ENCODE measurements at regions not wholly inside any gene's neighbourhood (a gene's known extent, or its start where the extent isn't known, plus 50 kb on each side); places are given as distances from the start of the nearest gene placed in this dataset.
"Not testable (repeated sequence)": the region's sequence is repeated elsewhere in the genome, so short reads cannot be mapped to it uniquely, and the experiment has no call there.

DNA sequence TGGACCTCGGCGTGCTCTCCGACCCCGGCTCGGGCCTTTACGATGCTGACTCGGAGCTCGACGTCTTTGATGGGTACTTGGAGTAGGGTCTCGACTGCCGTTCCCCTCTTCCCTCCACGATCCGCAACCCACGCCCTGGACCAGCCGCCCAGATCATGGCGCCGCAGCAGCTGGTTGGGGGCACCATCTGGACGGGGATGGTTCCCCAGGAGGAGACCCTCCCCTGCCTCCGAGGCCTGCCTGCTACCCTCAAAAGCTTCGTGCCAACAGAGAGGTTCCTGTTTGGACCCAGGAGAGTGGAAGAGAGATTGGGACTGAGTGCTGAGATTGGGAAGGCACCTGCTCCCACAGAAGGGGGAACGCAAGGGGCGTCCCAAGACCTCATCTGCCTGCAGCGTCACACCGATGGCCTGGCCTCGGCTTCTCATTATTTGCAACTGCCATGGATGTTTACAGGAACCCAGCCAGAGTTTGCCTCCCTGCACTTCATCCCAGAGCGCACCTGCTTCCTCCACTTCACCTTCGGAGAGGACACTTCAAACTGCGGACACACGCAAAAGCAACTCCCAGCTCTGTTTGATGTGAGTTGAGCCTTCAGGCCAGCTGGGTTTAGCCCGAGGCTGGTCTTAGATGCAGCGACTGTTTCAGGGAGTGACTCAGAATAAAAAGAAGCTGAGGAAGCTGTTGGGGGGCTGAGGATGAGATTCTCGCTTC lies 58.9 kb downstream of the GOLGA6L7 start:
- peak; percentile 31 for DNase-seq

DNA sequence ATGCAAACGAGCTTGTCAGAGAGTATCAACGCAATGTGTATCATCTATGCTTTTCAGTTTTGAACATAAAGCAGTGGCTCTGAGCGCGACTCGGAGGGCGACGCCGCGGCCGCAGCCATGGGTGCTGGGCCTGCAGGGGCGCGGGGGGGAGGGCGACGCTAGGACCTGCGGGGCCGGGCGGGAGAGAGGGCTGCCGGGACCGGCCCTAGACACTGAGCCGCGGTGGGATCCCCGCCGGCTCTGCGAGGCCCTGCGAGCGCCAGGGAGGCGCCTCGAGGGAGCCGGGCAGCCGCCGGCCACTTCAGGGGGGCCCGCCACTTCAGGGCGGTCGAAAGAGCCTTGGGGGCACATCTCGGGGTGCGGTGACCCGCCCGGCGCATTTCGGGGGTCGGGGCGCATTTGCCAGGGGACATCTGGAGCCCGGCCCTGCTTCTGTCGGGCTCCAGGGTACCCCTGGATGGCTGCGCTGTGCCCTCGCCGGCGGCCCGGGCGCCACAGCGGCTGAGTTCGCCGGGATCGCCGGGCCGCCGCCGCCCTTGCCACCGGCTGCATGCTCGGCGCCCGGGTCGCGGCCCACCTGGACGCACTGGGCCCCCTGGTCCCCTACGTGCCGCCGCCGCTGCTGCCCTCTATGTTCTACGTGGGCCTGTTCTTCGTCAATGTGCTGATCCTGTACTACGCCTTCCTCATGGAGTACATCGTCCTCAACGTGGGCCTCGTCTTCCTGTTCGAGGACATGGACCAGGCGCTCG lies 59.6 kb downstream of the GOLGA6L7 start:
- DNase-seq: not testable (repeated sequence)

- not testable (repeated sequence) for DNase-seq
Observed at GRCh38 chr15:28788176-28788575, 60.3 kb downstream of the GOLGA6L7 start.

GRCh38 chr15:28786521-28786920 lies 61.9 kb downstream of the GOLGA6L7 start:
- DNase-seq: no peak

- DNase-seq: not testable (repeated sequence)
Observed at GRCh38 chr15:28784347-28785163, 63.9 kb downstream of the GOLGA6L7 start.

- DNase-seq: no peak
Observed at GRCh38 chr15:28783873-28784272, 64.6 kb downstream of the GOLGA6L7 start.

DNA sequence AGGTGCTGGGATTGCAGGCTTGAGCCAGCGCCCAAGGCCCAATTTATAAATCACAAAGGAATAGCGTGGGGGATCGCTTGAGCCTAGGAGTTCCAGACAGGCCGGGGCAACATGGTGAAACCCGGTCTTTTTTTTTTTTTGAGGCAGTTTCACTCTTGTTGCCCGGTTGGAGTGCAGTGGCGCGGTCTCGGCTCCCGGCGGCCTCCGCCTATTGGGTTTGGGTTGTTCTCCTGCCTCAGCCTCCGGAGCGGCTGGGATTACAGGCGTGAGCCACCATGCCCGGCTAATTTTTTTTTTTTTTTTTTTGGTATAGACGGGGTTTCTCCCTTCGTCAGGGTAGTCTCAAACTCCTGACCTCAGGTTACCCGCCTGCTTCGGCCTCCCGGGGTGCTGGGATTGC lies 65.0 kb downstream of the GOLGA6L7 start:
- no peak for DNase-seq

- DNase-seq: not testable (repeated sequence)
Observed at GRCh38 chr15:28778397-28778796, 66.2 kb upstream of the GOLGA8M start.

GRCh38 chr15:28772857-28773256 lies 60.6 kb upstream of the GOLGA8M start:
- DNase-seq: not testable (repeated sequence)

Data from CD4-positive, alpha-beta T cell treated with Interleukin-12 subunit alpha and Interleukin-12 subunit beta, for 1 hour (primary cell).